AG10803 (cell line): ENCODE measurements at regions not wholly inside any gene's neighbourhood (a gene's known extent, or its start where the extent isn't known, plus 50 kb on each side); places are given as distances from the start of the nearest gene placed in this dataset.

ENCODE experiments used
- DNase-seq: peaks from one replicate; pipeline ENCODE4 v3.0.0; 2010; ENCODE audit warnings: low read depth
- H3K4me3 ChIP-seq: 2 replicates; pipeline ENCODE4 v1.5.1; 2011; ENCODE audit warnings: mild to moderate bottlenecking, low read length, control low read depth
- TF ChIP-seq, protein P1 (sequence below): conservative IDR thresholded peaks from 2 replicates; pipeline ENCODE4 v1.5.1; 2011; ENCODE audit warnings: mild to moderate bottlenecking, low read length, control low read depth, inconsistent platforms

- TF ChIP-seq, protein P1, sequence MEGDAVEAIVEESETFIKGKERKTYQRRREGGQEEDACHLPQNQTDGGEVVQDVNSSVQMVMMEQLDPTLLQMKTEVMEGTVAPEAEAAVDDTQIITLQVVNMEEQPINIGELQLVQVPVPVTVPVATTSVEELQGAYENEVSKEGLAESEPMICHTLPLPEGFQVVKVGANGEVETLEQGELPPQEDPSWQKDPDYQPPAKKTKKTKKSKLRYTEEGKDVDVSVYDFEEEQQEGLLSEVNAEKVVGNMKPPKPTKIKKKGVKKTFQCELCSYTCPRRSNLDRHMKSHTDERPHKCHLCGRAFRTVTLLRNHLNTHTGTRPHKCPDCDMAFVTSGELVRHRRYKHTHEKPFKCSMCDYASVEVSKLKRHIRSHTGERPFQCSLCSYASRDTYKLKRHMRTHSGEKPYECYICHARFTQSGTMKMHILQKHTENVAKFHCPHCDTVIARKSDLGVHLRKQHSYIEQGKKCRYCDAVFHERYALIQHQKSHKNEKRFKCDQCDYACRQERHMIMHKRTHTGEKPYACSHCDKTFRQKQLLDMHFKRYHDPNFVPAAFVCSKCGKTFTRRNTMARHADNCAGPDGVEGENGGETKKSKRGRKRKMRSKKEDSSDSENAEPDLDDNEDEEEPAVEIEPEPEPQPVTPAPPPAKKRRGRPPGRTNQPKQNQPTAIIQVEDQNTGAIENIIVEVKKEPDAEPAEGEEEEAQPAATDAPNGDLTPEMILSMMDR = no peak
- H3K4me3 ChIP-seq = no peak overlapping the region
- DNase-seq = no peak
Measured at GRCh38 chr1:99207216-99207615, 57.1 kb upstream of the PLPPR4 start.
